Upper lobe of right lung (tissue), 1 donor: ENCODE measurements at regions not wholly inside any gene's neighbourhood (a gene's known extent, or its start where the extent isn't known, plus 50 kb on each side); places are given as distances from the start of the nearest gene placed in this dataset.

Experiments
- ATAC-seq: fragments of 200-7000 bp; cut with Tn5 transposase; one replicate; pipeline ENCODE4 v1.9.1; 2020; ENCODE audit warnings: mild to moderate bottlenecking, moderate library complexity
- DNase-seq: peaks from one replicate; pipeline ENCODE4 v3.0.0-alpha.2; 2020
- H3K27ac ChIP-seq: fragments of 200-600 bp; one replicate; pipeline ENCODE4 v1.8.0; 2022
- H3K27me3 ChIP-seq: fragments of 200-600 bp; one replicate; pipeline ENCODE4 v1.8.0; 2022; ENCODE audit warnings: mild to moderate bottlenecking
- H3K36me3 ChIP-seq: fragments of 200-600 bp; one replicate; pipeline ENCODE4 v1.8.0; 2022
- H3K4me1 ChIP-seq: fragments of 200-600 bp; one replicate; pipeline ENCODE4 v1.8.0; 2022
- H3K4me3 ChIP-seq: fragments of 200-600 bp; one replicate; pipeline ENCODE4 v1.8.0; 2022; ENCODE audit warnings: mild to moderate bottlenecking
- H3K9me3 ChIP-seq: fragments of 200-600 bp; one replicate; pipeline ENCODE4 v1.8.0; 2022
- CTCF ChIP-seq: fragments of 200-600 bp; IDR thresholded peaks from one replicate; pipeline ENCODE4 v1.8.0; 2022; ENCODE audit warnings: antibody characterized with exemption
- intact Hi-C: fragments of 100-400 bp; cut with DNase I; formaldehyde crosslinking; loops from one replicate; pipeline ENCODE4 v1.11.0; 2022
- donor health status: DM: no; HTN: yes; CAD: no; lungs with severe emphysema.

- no peaks in the 10 kb centered on the region for H3K36me3 ChIP-seq
- ATAC-seq (no peak), DNase-seq (no peak)
- no peak overlapping the region for H3K27ac ChIP-seq
- no peaks in the 10 kb centered on the region for H3K27me3 ChIP-seq
- intact Hi-C loops, result no loop called here
- no peaks in the 10 kb centered on the region for H3K9me3 ChIP-seq
- no peak for TF ChIP-seq CTCF
- no peaks in the 10 kb centered on the region for H3K4me1 ChIP-seq
- H3K4me3 ChIP-seq, result no peak overlapping the region
These were observed 364.6 kb downstream of the CDH10 start for GRCh38 chr5:24280215-24280614.

GRCh38 chr5:24281818-24282217, 363.0 kb downstream of the CDH10 start:
- Histone ChIP-seq H3K27me3 (no peaks in the 10 kb centered on the region), H3K4me1 (no peaks in the 10 kb centered on the region), H3K9me3 (no peaks in the 10 kb centered on the region), H3K27ac (no peak overlapping the region), H3K4me3 (no peak overlapping the region), H3K36me3 (no peaks in the 10 kb centered on the region)
- no peak for ATAC-seq
- intact Hi-C loops, result no loop called here
- no peak for DNase-seq
- no peak for TF ChIP-seq CTCF

GRCh38 chr5:24289582-24290335, 355.0 kb downstream of the CDH10 start:
- intact Hi-C loops, result no loop called here
- ATAC-seq, result no peak

GRCh38 chr5:24290536-24290935, 354.2 kb downstream of the CDH10 start:
- no peaks in the 10 kb centered on the region for H3K36me3 ChIP-seq
- no peaks in the 10 kb centered on the region for H3K4me1 ChIP-seq
- no peak overlapping the region for H3K27ac ChIP-seq
- DNase-seq, result no peak
- no peak for TF ChIP-seq CTCF
- H3K9me3 ChIP-seq, result no peaks in the 10 kb centered on the region
- intact Hi-C loops, result no loop called here
- H3K27me3 ChIP-seq, result no peaks in the 10 kb centered on the region
- ATAC-seq, result no peak
- H3K4me3 ChIP-seq, result no peak overlapping the region

More at GRCh38 chr5:24289582-24290335, 355.0 kb downstream of the CDH10 start:
- no peak for DNase-seq
- Histone ChIP-seq H3K36me3 (no peaks in the 10 kb centered on the region), H3K4me3 (no peak overlapping the region), H3K27me3 (no peaks in the 10 kb centered on the region), H3K27ac (no peak overlapping the region), H3K9me3 (no peaks in the 10 kb centered on the region), H3K4me1 (no peaks in the 10 kb centered on the region)
- TF ChIP-seq CTCF, result no peak

GRCh38 chr5:24291916-24292315, 352.9 kb downstream of the CDH10 start:
- ATAC-seq, result no peak
- H3K27me3 ChIP-seq, result no peaks in the 10 kb centered on the region
- no peak overlapping the region for H3K4me3 ChIP-seq
- intact Hi-C loops, result no loop called here
- H3K27ac ChIP-seq, result no peak overlapping the region
- no peak for TF ChIP-seq CTCF
- no peaks in the 10 kb centered on the region for H3K9me3 ChIP-seq
- no peak for DNase-seq
- H3K4me1 ChIP-seq, result no peaks in the 10 kb centered on the region
- H3K36me3 ChIP-seq, result no peaks in the 10 kb centered on the region

- Histone ChIP-seq H3K9me3 (no peaks in the 10 kb centered on the region), H3K27me3 (no peaks in the 10 kb centered on the region), H3K4me1 (no peaks in the 10 kb centered on the region), H3K36me3 (no peaks in the 10 kb centered on the region), H3K27ac (no peak overlapping the region), H3K4me3 (no peak overlapping the region)
- DNase-seq, result no peak
- intact Hi-C loops, result no loop called here
- no peak for TF ChIP-seq CTCF
- ATAC-seq, result no peak
These were observed 350.4 kb downstream of the CDH10 start for GRCh38 chr5:24294333-24294732.
